Heart left ventricle (tissue), 13 donors: ENCODE measurements at regions not wholly inside any gene's neighbourhood (a gene's known extent, or its start where the extent isn't known, plus 50 kb on each side); places are given as distances from the start of the nearest gene placed in this dataset.

Source experiments
- CTCF ChIP-seq, 12 donors: fragments of 200-600 bp; sonication (generic) in 4 of 12; IDR thresholded peaks; one replicate each; pipeline versions ENCODE4 v1.5.0 to v1.8.0; 2018 to 2022; ENCODE audit warnings: antibody characterized with exemption in 12 of 12, mild to moderate bottlenecking in 5 of 12
- POLR2A ChIP-seq, 2 donors: fragments of 450-650 bp; IDR thresholded peaks; one replicate each; pipeline ENCODE4 v1.6.1; 2017; ENCODE audit warnings: antibody characterized with exemption in 2 of 2, mild to moderate bottlenecking in 2 of 2, moderate library complexity in 2 of 2
- donor health status: ischemic (EF 13 %, LVEDD 7.1; RV severe dilation, severe dysfunction).
- donor health status: DM: no; HTN: yes; CAD: no.
- donor health status: DM: no; HTN: no; CAD: no.
- donor health status: ischemic (EF 25% LVEDD 6.9; RV normal size, moderate dysfunction).
- donor health status: ischemic (EF 25% LVEDD 5.7; RV mildly dilated, moderate dysfunction).
- donor health status: ischemic (EF 35%, LVEDD 5.7; RV mildly dilated, moderate dysfunction).
- donor health status: nonischemic (EF 11% LVEDD 7.7; RV severe dilation, severe dysfunction).
- donor health status: DM: yes; HTN: yes; CAD: no.
- donor health status: PGD.
- donor health status: ischemic (EF 29% LVEDD 5.4; RV normal size, mild dysfunction).
- donor health status: nonischemic (EF 23%, LVEDD 6.1; RV moderate dilation, normal function).

- TF ChIP-seq CTCF (IDR thresholded peaks at IDR 0.05) = no peak
- no peak for TF ChIP-seq POLR2A (IDR thresholded peaks at IDR 0.05)
Observed at GRCh38 chr10:121664671-121665070, 66.4 kb upstream of the FGFR2 start.
